ENCODE measurements at regions not wholly inside any gene's neighbourhood (a gene's known extent, or its start where the extent isn't known, plus 50 kb on each side); places are given as distances from the start of the nearest gene placed in this dataset.

- Histone ChIP-seq H3K9ac (ENCODE audit: low read length) (no peak overlapping the region), H3K9me3 (ENCODE audit: insufficient read depth, low read depth, low read length) (no peaks in the 10 kb centered on the region), H3K27ac (ENCODE audit: low read depth, low read length) (no peak overlapping the region), H3K4me1 (ENCODE audit: insufficient read depth, low read length) (no peaks in the 10 kb centered on the region), H3K79me2 (ENCODE audit: insufficient read depth, low read length) (no peaks in the 10 kb centered on the region), H2AFZ (ENCODE audit: low read depth, low read length) (no peak overlapping the region), H4K20me1 (ENCODE audit: insufficient read depth, low read length) (no peaks in the 10 kb centered on the region), H3K36me3 (ENCODE audit: insufficient read depth, low read length) (no peaks in the 10 kb centered on the region), H3K27me3 (ENCODE audit: insufficient read depth, low read length) (no peaks in the 10 kb centered on the region), H3K4me2 (ENCODE audit: low read length) (no peak overlapping the region), H3K4me3 (ENCODE audit: insufficient read depth, low read depth, low read length) (no peak overlapping the region)
- no peak for TF ChIP-seq EZH2 (IDR thresholded peaks at IDR 0.05; ENCODE audit: insufficient read depth, low read length)
- TF ChIP-seq, protein P1, sequence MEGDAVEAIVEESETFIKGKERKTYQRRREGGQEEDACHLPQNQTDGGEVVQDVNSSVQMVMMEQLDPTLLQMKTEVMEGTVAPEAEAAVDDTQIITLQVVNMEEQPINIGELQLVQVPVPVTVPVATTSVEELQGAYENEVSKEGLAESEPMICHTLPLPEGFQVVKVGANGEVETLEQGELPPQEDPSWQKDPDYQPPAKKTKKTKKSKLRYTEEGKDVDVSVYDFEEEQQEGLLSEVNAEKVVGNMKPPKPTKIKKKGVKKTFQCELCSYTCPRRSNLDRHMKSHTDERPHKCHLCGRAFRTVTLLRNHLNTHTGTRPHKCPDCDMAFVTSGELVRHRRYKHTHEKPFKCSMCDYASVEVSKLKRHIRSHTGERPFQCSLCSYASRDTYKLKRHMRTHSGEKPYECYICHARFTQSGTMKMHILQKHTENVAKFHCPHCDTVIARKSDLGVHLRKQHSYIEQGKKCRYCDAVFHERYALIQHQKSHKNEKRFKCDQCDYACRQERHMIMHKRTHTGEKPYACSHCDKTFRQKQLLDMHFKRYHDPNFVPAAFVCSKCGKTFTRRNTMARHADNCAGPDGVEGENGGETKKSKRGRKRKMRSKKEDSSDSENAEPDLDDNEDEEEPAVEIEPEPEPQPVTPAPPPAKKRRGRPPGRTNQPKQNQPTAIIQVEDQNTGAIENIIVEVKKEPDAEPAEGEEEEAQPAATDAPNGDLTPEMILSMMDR (IDR thresholded peaks at IDR 0.05; ENCODE audit: insufficient read depth, low read depth, low read length), result no peak
- DNase-seq (ENCODE audit: low read depth) (no peak), FAIRE-seq (no peak)
- Mint-ChIP-seq H3K36me3 (ENCODE audit: low read depth, unreplicated experiment) (no peaks in the 10 kb centered on the region), H3K4me1 (ENCODE audit: low read depth, unreplicated experiment) (peaks cover 6% of the 10 kb centered on the region), H3K4me3 (ENCODE audit: unreplicated experiment) (no peak overlapping the region), H3K27ac (ENCODE audit: unreplicated experiment) (no peak overlapping the region), H3K27me3 (ENCODE audit: low read depth, unreplicated experiment) (peaks cover 22% of the 10 kb centered on the region), H3K9me3 (ENCODE audit: unreplicated experiment) (peaks cover 8% of the 10 kb centered on the region)
Observed at GRCh38 chr18:75553021-75553420, 125.5 kb upstream of the SMIM21 start.

DNA sequence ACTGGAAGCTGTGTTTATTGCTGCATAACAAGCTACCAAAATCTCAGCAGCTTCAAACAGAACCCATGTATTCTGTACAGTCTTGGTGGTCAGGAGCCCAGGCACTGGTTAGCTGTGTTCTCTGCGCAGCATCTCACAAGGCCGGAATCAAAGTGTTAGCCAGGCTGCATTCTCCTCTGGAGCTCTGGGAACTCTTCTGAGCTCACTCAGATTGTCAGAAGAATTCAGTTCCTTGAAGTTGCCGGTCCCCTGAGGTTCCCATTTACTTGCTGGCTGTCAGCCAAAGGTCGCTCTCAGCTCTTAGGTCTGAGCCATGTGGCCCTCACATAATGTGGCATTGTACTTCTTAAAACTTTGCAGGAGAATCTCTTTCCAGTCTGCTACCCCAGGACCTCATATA is 123.6 kb upstream of the SMIM21 start:
- Mint-ChIP-seq H3K27me3 (ENCODE audit: low read depth, unreplicated experiment) (peaks cover 25% of the 10 kb centered on the region), H3K27ac (ENCODE audit: unreplicated experiment) (no peak overlapping the region), H3K4me3 (ENCODE audit: unreplicated experiment) (no peak overlapping the region), H3K4me1 (ENCODE audit: low read depth, unreplicated experiment) (peaks cover 6% of the 10 kb centered on the region), H3K9me3 (ENCODE audit: unreplicated experiment) (peaks cover 8% of the 10 kb centered on the region), H3K36me3 (ENCODE audit: low read depth, unreplicated experiment) (no peaks in the 10 kb centered on the region)
- H3K36me3 ChIP-seq (ENCODE audit: insufficient read depth, low read length), result no peaks in the 10 kb centered on the region
- no peak overlapping the region for H3K4me3 ChIP-seq (ENCODE audit: insufficient read depth, low read depth, low read length)
- FAIRE-seq, result no peak
- H3K27me3 ChIP-seq (ENCODE audit: insufficient read depth, low read length), result no peaks in the 10 kb centered on the region
- H4K20me1 ChIP-seq (ENCODE audit: insufficient read depth, low read length), result no peaks in the 10 kb centered on the region
- H3K4me2 ChIP-seq (ENCODE audit: low read length), result no peak overlapping the region
- H3K79me2 ChIP-seq (ENCODE audit: insufficient read depth, low read length), result no peaks in the 10 kb centered on the region
- no peak overlapping the region for H2AFZ ChIP-seq (ENCODE audit: low read depth, low read length)
- H3K27ac ChIP-seq (ENCODE audit: low read depth, low read length), result no peak overlapping the region
- no peaks in the 10 kb centered on the region for H3K4me1 ChIP-seq (ENCODE audit: insufficient read depth, low read length)
- no peak overlapping the region for H3K9ac ChIP-seq (ENCODE audit: low read length)
- no peaks in the 10 kb centered on the region for H3K9me3 ChIP-seq (ENCODE audit: insufficient read depth, low read depth, low read length)
- no peak for TF ChIP-seq EZH2 (IDR thresholded peaks at IDR 0.05; ENCODE audit: insufficient read depth, low read length)
- TF ChIP-seq, protein P1 (IDR thresholded peaks at IDR 0.05; ENCODE audit: insufficient read depth, low read depth, low read length), result no peak
- DNase-seq (ENCODE audit: low read depth), result no peak

- Mint-ChIP-seq H3K36me3 (ENCODE audit: low read depth, unreplicated experiment) (no peaks in the 10 kb centered on the region), H3K27ac (ENCODE audit: unreplicated experiment) (no peak overlapping the region), H3K27me3 (ENCODE audit: low read depth, unreplicated experiment) (peaks cover 21% of the 10 kb centered on the region), H3K4me3 (ENCODE audit: unreplicated experiment) (no peak overlapping the region), H3K9me3 (ENCODE audit: unreplicated experiment) (peaks cover 8% of the 10 kb centered on the region), H3K4me1 (ENCODE audit: low read depth, unreplicated experiment) (peaks cover 19% of the 10 kb centered on the region)
- DNase-seq (ENCODE audit: low read depth) (peak; percentile 4), FAIRE-seq (no peak)
- Histone ChIP-seq H3K36me3 (ENCODE audit: insufficient read depth, low read length) (no peaks in the 10 kb centered on the region), H3K27ac (ENCODE audit: low read depth, low read length) (no peak overlapping the region), H3K9ac (ENCODE audit: low read length) (no peak overlapping the region), H3K4me2 (ENCODE audit: low read length) (no peak overlapping the region), H3K79me2 (ENCODE audit: insufficient read depth, low read length) (no peaks in the 10 kb centered on the region), H3K4me3 (ENCODE audit: insufficient read depth, low read depth, low read length) (no peak overlapping the region), H3K4me1 (ENCODE audit: insufficient read depth, low read length) (peaks cover 11% of the 10 kb centered on the region), H2AFZ (ENCODE audit: low read depth, low read length) (no peak overlapping the region), H3K9me3 (ENCODE audit: insufficient read depth, low read depth, low read length) (no peaks in the 10 kb centered on the region), H3K27me3 (ENCODE audit: insufficient read depth, low read length) (no peaks in the 10 kb centered on the region), H4K20me1 (ENCODE audit: insufficient read depth, low read length) (no peaks in the 10 kb centered on the region)
- no peak for TF ChIP-seq EZH2 (IDR thresholded peaks at IDR 0.05; ENCODE audit: insufficient read depth, low read length)
- TF ChIP-seq, protein P1 (IDR thresholded peaks at IDR 0.05; ENCODE audit: insufficient read depth, low read depth, low read length), result no peak
Observed at GRCh38 chr18:75548353-75548905, 120.9 kb upstream of the SMIM21 start.

Measured in astrocyte (in vitro differentiated cells and primary cell).